Neural progenitor cell (in vitro differentiated cells): ENCODE measurements at regions not wholly inside any gene's neighbourhood (a gene's known extent, or its start where the extent isn't known, plus 50 kb on each side); places are given as distances from the start of the nearest gene placed in this dataset.

ENCODE experiments used
- EZH2 ChIP-seq: fragments of 200-600 bp; sonication (generic); IDR thresholded peaks from 2 replicates; pipeline ENCODE4 v1.6.1; 2017; ENCODE audit warnings: antibody characterized with exemption, mild to moderate bottlenecking, moderate library complexity
- EZH2phosphoT487 ChIP-seq: fragments of 200-600 bp; sonication (generic); IDR thresholded peaks from 2 replicates; pipeline ENCODE4 v1.6.1; 2017; ENCODE audit warnings: antibody characterized with exemption
- TF ChIP-seq, protein P1 (sequence below): fragments of 200-600 bp; sonication (generic); IDR thresholded peaks from 2 replicates; pipeline ENCODE4 v1.5.1; 2017; ENCODE audit warnings: antibody characterized with exemption, mild to moderate bottlenecking

DNA sequence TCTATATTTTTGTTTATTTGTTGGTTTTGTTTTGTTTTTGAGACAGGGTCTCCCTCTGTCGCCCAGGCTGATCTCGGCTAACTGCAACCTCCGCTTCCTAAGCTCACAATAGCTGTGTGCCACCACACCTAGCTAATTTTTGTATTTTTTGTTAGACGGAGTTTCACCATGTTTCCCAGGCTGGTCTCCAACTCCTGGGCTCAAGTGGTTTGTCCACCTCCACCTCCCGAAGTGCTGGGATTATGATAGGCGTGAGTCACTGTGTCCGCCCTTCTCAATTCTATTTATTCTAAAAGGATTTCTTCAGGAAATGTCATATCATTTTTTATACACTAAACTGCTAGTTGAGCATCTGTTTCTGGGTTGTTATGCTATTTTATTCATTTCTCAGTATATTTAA lies 1206.0 kb downstream of the OLFM4 start:
- TF ChIP-seq EZH2phosphoT487 (no peak), EZH2 (no peak)
- TF ChIP-seq, protein P1, sequence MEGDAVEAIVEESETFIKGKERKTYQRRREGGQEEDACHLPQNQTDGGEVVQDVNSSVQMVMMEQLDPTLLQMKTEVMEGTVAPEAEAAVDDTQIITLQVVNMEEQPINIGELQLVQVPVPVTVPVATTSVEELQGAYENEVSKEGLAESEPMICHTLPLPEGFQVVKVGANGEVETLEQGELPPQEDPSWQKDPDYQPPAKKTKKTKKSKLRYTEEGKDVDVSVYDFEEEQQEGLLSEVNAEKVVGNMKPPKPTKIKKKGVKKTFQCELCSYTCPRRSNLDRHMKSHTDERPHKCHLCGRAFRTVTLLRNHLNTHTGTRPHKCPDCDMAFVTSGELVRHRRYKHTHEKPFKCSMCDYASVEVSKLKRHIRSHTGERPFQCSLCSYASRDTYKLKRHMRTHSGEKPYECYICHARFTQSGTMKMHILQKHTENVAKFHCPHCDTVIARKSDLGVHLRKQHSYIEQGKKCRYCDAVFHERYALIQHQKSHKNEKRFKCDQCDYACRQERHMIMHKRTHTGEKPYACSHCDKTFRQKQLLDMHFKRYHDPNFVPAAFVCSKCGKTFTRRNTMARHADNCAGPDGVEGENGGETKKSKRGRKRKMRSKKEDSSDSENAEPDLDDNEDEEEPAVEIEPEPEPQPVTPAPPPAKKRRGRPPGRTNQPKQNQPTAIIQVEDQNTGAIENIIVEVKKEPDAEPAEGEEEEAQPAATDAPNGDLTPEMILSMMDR: no peak
